Peyer's patch (tissue), 4 donors: ENCODE measurements at regions not wholly inside any gene's neighbourhood (a gene's known extent, or its start where the extent isn't known, plus 50 kb on each side); places are given as distances from the start of the nearest gene placed in this dataset.

ENCODE experiments used
- CTCF ChIP-seq, 6 experiments: fragments of 450-650 bp in 4 of 6; fragments of 200-600 bp in 2 of 6; sonication (generic) in 1 of 6; IDR thresholded peaks; one replicate each; pipeline ENCODE4 v1.5.1; 2017 to 2019; ENCODE audit warnings: antibody characterized with exemption in 6 of 6, mild to moderate bottlenecking in 3 of 6, moderate library complexity in 1 of 6
- POLR2A ChIP-seq, 2 donors: fragments of 450-650 bp; IDR thresholded peaks; one replicate each; pipeline ENCODE4 v1.5.1; 2017; ENCODE audit warnings: antibody characterized with exemption in 2 of 2, mild to moderate bottlenecking in 2 of 2, moderate library complexity in 2 of 2

- no peak for TF ChIP-seq CTCF (IDR thresholded peaks at IDR 0.05)
- TF ChIP-seq POLR2A (IDR thresholded peaks at IDR 0.05) = no peak
These were observed 67.5 kb downstream of the RPL22L1 start for GRCh38 chr3:170802164-170803151.
